ENCODE measurements at regions not wholly inside any gene's neighbourhood (a gene's known extent, or its start where the extent isn't known, plus 50 kb on each side); places are given as distances from the start of the nearest gene placed in this dataset.

GRCh38 chr2:236430584-236430983 is 139.0 kb upstream of the ACKR3 start:
- BruUV-seq (replicated peaks): no TSS peak
- POLR2A ChIA-PET: no interaction called here
- TF ChIP-seq, protein P1, sequence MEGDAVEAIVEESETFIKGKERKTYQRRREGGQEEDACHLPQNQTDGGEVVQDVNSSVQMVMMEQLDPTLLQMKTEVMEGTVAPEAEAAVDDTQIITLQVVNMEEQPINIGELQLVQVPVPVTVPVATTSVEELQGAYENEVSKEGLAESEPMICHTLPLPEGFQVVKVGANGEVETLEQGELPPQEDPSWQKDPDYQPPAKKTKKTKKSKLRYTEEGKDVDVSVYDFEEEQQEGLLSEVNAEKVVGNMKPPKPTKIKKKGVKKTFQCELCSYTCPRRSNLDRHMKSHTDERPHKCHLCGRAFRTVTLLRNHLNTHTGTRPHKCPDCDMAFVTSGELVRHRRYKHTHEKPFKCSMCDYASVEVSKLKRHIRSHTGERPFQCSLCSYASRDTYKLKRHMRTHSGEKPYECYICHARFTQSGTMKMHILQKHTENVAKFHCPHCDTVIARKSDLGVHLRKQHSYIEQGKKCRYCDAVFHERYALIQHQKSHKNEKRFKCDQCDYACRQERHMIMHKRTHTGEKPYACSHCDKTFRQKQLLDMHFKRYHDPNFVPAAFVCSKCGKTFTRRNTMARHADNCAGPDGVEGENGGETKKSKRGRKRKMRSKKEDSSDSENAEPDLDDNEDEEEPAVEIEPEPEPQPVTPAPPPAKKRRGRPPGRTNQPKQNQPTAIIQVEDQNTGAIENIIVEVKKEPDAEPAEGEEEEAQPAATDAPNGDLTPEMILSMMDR (conservative IDR thresholded peaks at IDR 0.05; ENCODE audit: low read length): no peak
- TF ChIP-seq EZH2phosphoT487 (IDR thresholded peaks at IDR 0.05; ENCODE audit: borderline replicate concordance, low read depth, low read length): no peak

DNA sequence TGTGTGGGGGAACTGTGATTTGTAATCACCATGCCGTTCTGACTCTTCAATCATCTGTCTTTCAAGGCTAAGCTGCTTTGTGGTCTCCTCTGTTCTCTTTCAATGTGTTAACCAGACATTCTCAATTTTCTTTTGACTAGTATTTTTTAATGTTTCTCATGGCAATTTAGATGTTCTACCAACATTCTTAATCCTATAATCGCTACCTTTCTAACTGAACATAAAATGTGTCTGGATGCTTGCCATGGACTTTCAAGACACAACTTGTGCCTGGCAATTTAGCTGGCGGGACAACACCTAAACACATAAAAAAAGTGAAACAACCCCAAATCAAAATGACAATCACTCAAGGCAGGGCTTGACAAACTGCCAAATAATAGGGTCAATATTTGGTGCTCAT is 135.0 kb upstream of the ACKR3 start:
- H3K4me1 ChIP-seq (ENCODE audit: insufficient read depth, low read length, poor library complexity, severe bottlenecking): no peaks in the 10 kb centered on the region
- no peak for DNase-seq (ENCODE audit: low spot score)
- no TSS peak for BruUV-seq (replicated peaks)
- intact Hi-C loops (cut with micrococcal nuclease; ENCODE audit: unreplicated experiment): no loop called here
- CTCF ChIA-PET (ENCODE audit: unreplicated experiment): no interaction called here
- no peak overlapping the region for H2AFZ ChIP-seq (ENCODE audit: low read length)
- no peak overlapping the region for H3K4me3 ChIP-seq (ENCODE audit: low read depth, low read length, poor library complexity, severe bottlenecking)
- H3K9me3 ChIP-seq (ENCODE audit: low read length): no peaks in the 10 kb centered on the region
- no peaks in the 10 kb centered on the region for H3K79me2 ChIP-seq (ENCODE audit: insufficient read depth, low read depth, low read length)
- TF ChIP-seq, protein P1 (conservative IDR thresholded peaks at IDR 0.05; ENCODE audit: low read length): no peak
- TF ChIP-seq EZH2phosphoT487 (IDR thresholded peaks at IDR 0.05; ENCODE audit: borderline replicate concordance, low read depth, low read length): no peak
- no peaks in the 10 kb centered on the region for H4K20me1 ChIP-seq (ENCODE audit: insufficient read depth, low read length)
- no peaks in the 10 kb centered on the region for H3K36me3 ChIP-seq (ENCODE audit: insufficient read depth, low read length)
- POLR2A ChIA-PET: no interaction called here
- no peaks in the 10 kb centered on the region for H3K9me2 ChIP-seq (ENCODE audit: insufficient read depth, low read length)
- no peak overlapping the region for H3K4me2 ChIP-seq (ENCODE audit: low read length)
- H3K27ac ChIP-seq (ENCODE audit: low read depth, low read length, poor library complexity, severe bottlenecking): no peak overlapping the region

More at GRCh38 chr2:236430584-236430983, 139.0 kb upstream of the ACKR3 start:
- Histone ChIP-seq H3K9me2 (ENCODE audit: insufficient read depth, low read length) (no peaks in the 10 kb centered on the region), H3K4me2 (ENCODE audit: low read length) (no peak overlapping the region), H3K9me3 (ENCODE audit: low read length) (no peaks in the 10 kb centered on the region), H3K36me3 (ENCODE audit: insufficient read depth, low read length) (no peaks in the 10 kb centered on the region), H2AFZ (ENCODE audit: low read length) (no peak overlapping the region), H3K4me3 (ENCODE audit: low read depth, low read length, poor library complexity, severe bottlenecking) (no peak overlapping the region), H3K27ac (ENCODE audit: low read depth, low read length, poor library complexity, severe bottlenecking) (no peak overlapping the region), H3K4me1 (ENCODE audit: insufficient read depth, low read length, poor library complexity, severe bottlenecking) (no peaks in the 10 kb centered on the region), H4K20me1 (ENCODE audit: insufficient read depth, low read length) (no peaks in the 10 kb centered on the region), H3K79me2 (ENCODE audit: insufficient read depth, low read depth, low read length) (no peaks in the 10 kb centered on the region)
- CTCF ChIA-PET (ENCODE audit: unreplicated experiment): no interaction called here
- intact Hi-C loops (cut with micrococcal nuclease; ENCODE audit: unreplicated experiment): no loop called here
- no peak for DNase-seq (ENCODE audit: low spot score)

- Histone ChIP-seq H3K36me3 (ENCODE audit: insufficient read depth, low read length) (no peaks in the 10 kb centered on the region), H3K9me2 (ENCODE audit: insufficient read depth, low read length) (no peaks in the 10 kb centered on the region), H2AFZ (ENCODE audit: low read length) (no peak overlapping the region), H3K79me2 (ENCODE audit: insufficient read depth, low read depth, low read length) (no peaks in the 10 kb centered on the region), H3K27ac (ENCODE audit: low read depth, low read length, poor library complexity, severe bottlenecking) (no peak overlapping the region), H3K4me1 (ENCODE audit: insufficient read depth, low read length, poor library complexity, severe bottlenecking) (no peaks in the 10 kb centered on the region), H4K20me1 (ENCODE audit: insufficient read depth, low read length) (no peaks in the 10 kb centered on the region), H3K4me2 (ENCODE audit: low read length) (no peak overlapping the region), H3K9me3 (ENCODE audit: low read length) (no peaks in the 10 kb centered on the region), H3K4me3 (ENCODE audit: low read depth, low read length, poor library complexity, severe bottlenecking) (no peak overlapping the region)
- CTCF ChIA-PET (ENCODE audit: unreplicated experiment): no interaction called here
- no peak for DNase-seq (ENCODE audit: low spot score)
- intact Hi-C loops (cut with micrococcal nuclease; ENCODE audit: unreplicated experiment): no loop called here
- TF ChIP-seq EZH2phosphoT487 (IDR thresholded peaks at IDR 0.05; ENCODE audit: borderline replicate concordance, low read depth, low read length): no peak
- TF ChIP-seq, protein P1 (conservative IDR thresholded peaks at IDR 0.05; ENCODE audit: low read length): no peak
- BruUV-seq (replicated peaks): no TSS peak
- POLR2A ChIA-PET: no interaction called here
These were observed 129.3 kb upstream of the ACKR3 start for GRCh38 chr2:236440110-236440881.

Data from OCI-LY7 (cell line).